SU-DHL-6 (cell line): ENCODE measurements at regions not wholly inside any gene's neighbourhood (a gene's known extent, or its start where the extent isn't known, plus 50 kb on each side); places are given as distances from the start of the nearest gene placed in this dataset.

ENCODE experiments used
- CTCF ChIP-seq: fragments of 200-600 bp; sonication (generic); IDR thresholded peaks from one replicate; pipeline ENCODE4 v1.5.1; 2017; ENCODE audit warnings: antibody characterized with exemption, mild to moderate bottlenecking, low read length, moderate library complexity; ENCODE audit not compliant: insufficient read depth, poor library complexity, severe bottlenecking
- EZH2phosphoT487 ChIP-seq: fragments of 200-600 bp; sonication (generic), shearing (Covaris generic); conservative IDR thresholded peaks from 2 replicates; pipeline ENCODE4 v1.6.1; 2018; ENCODE audit warnings: mild to moderate bottlenecking, antibody characterized with exemption, low read length, moderate library complexity, mixed read lengths

GRCh38 chr10:128237710-128238109, 111.5 kb upstream of the MKI67 start:
- TF ChIP-seq CTCF, result no peak
- no peak for TF ChIP-seq EZH2phosphoT487
